Testis (tissue), 2 donors: ENCODE measurements at regions not wholly inside any gene's neighbourhood (a gene's known extent, or its start where the extent isn't known, plus 50 kb on each side); places are given as distances from the start of the nearest gene placed in this dataset.

Experiments used
- CTCF ChIP-seq, 3 experiments: fragments of 450-650 bp in 2 of 3; fragments of 200-600 bp in 1 of 3; sonication (generic) in 1 of 3; IDR thresholded peaks; one replicate each; pipeline ENCODE4 v1.5.1; 2016 to 2019; ENCODE audit warnings: antibody characterized with exemption in 3 of 3, mild to moderate bottlenecking in 2 of 3, moderate library complexity in 1 of 3
- POLR2A ChIP-seq: fragments of 450-650 bp; IDR thresholded peaks from one replicate; pipeline ENCODE4 v1.6.1; 2017; ENCODE audit warnings: antibody characterized with exemption, mild to moderate bottlenecking, moderate library complexity

- TF ChIP-seq CTCF (IDR thresholded peaks at IDR 0.05) (no peak), POLR2A (no peak)
Measured at GRCh38 chr5:98510143-98510985, 263.1 kb upstream of the RGMB start.
